Mucosa of descending colon (tissue), 3 donors: ENCODE measurements at regions not wholly inside any gene's neighbourhood (a gene's known extent, or its start where the extent isn't known, plus 50 kb on each side); places are given as distances from the start of the nearest gene placed in this dataset.
A peak's percentile ranks its signal among the peaks of the same experiment; 100 is the strongest.

Experiments
- ATAC-seq: fragments of 200-7000 bp; cut with Tn5 transposase; one replicate; pipeline ENCODE4 v1.9.1; 2020; ENCODE audit warnings: mild to moderate bottlenecking, moderate library complexity
- DNase-seq, 3 donors: peaks; one replicate each; pipeline ENCODE4 v3.0.0-alpha.2; 2020
- H3K36me3 ChIP-seq: fragments of 200-600 bp; one replicate; pipeline ENCODE4 v1.8.0; 2021; ENCODE audit warnings: low read depth, mild to moderate bottlenecking
- H3K4me1 ChIP-seq: fragments of 200-600 bp; one replicate; pipeline ENCODE4 v1.8.0; 2021; ENCODE audit warnings: low read depth, mild to moderate bottlenecking
- H3K4me3 ChIP-seq: fragments of 200-600 bp; one replicate; pipeline ENCODE4 v1.8.0; 2021; ENCODE audit warnings: mild to moderate bottlenecking
- H3K9me3 ChIP-seq: fragments of 200-600 bp; one replicate; pipeline ENCODE4 v1.8.0; 2021; ENCODE audit warnings: mild to moderate bottlenecking
- intact Hi-C, 2 donors: fragments of 100-400 bp; cut with DNase I in 1 of 2; cut with micrococcal nuclease in 1 of 2; formaldehyde crosslinking; loops; one replicate each; pipeline versions ENCODE4 v1.11.0 to v1.11.1; 2022; cut with DNase I, micrococcal nuclease
- TF ChIP-seq, protein P1 (sequence below): fragments of 200-600 bp; IDR thresholded peaks from one replicate; pipeline ENCODE4 v1.8.0; 2022; ENCODE audit warnings: antibody characterized with exemption, mild to moderate bottlenecking
- donor health status: DM: no; HTN: no; CAD: no; lungs with moderate emphysema.
- donor health status: DM: no; HTN: no; CAD: no.
- donor health status: DM: no; HTN: yes; CAD: no.

DNA sequence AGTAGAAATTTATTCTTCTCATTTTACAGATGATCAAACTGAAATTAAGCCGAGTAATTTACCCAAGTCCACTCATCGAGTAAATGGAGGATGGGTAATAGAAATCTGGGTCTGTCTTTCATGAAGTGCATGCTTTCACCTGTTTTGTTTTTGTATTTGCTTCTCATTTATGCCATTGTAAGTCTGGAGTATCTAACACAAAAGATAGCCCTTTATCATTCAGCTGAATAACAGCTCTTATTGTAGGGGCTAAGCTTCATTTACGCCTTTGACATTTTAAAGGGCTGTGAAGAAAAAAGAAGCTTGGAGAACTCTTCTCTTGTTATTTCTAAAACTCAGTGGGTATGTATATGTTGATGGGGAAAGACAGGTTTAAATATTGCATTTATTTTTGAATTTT lies 1196.2 kb upstream of the TENM4 start:
- TF ChIP-seq, protein P1, sequence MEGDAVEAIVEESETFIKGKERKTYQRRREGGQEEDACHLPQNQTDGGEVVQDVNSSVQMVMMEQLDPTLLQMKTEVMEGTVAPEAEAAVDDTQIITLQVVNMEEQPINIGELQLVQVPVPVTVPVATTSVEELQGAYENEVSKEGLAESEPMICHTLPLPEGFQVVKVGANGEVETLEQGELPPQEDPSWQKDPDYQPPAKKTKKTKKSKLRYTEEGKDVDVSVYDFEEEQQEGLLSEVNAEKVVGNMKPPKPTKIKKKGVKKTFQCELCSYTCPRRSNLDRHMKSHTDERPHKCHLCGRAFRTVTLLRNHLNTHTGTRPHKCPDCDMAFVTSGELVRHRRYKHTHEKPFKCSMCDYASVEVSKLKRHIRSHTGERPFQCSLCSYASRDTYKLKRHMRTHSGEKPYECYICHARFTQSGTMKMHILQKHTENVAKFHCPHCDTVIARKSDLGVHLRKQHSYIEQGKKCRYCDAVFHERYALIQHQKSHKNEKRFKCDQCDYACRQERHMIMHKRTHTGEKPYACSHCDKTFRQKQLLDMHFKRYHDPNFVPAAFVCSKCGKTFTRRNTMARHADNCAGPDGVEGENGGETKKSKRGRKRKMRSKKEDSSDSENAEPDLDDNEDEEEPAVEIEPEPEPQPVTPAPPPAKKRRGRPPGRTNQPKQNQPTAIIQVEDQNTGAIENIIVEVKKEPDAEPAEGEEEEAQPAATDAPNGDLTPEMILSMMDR: no peak
- Histone ChIP-seq H3K4me3 (no peak overlapping the region), H3K4me1 (no peaks in the 10 kb centered on the region), H3K36me3 (no peaks in the 10 kb centered on the region), H3K9me3 (no peaks in the 10 kb centered on the region)
- DNase-seq: no peak
- intact Hi-C loops: no loop called here
- ATAC-seq: no peak

DNA sequence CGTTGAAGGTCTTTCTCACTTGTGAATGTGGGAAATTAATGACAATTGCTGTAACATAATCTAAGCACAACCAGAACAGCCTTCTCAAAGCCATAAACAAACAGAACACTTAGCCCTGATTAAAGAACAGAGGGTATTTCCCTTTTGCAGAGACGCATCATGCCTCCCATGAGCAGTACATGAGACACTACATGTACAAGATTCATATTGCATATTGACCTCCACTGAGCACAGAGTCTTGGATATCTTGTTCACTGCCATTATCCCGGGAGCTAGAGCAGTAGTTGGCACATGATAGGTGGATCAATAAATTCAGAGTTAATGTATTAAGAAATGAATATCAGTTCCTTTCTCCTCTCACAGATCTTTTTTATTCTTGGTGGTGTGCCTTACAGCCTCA lies 1194.3 kb upstream of the TENM4 start:
- intact Hi-C loops: no loop called here
- no peaks in the 10 kb centered on the region for H3K36me3 ChIP-seq
- TF ChIP-seq, protein P1: no peak
- DNase-seq (no peak), ATAC-seq (no peak)
- H3K4me3 ChIP-seq: no peak overlapping the region
- no peaks in the 10 kb centered on the region for H3K4me1 ChIP-seq
- H3K9me3 ChIP-seq: no peaks in the 10 kb centered on the region

DNA sequence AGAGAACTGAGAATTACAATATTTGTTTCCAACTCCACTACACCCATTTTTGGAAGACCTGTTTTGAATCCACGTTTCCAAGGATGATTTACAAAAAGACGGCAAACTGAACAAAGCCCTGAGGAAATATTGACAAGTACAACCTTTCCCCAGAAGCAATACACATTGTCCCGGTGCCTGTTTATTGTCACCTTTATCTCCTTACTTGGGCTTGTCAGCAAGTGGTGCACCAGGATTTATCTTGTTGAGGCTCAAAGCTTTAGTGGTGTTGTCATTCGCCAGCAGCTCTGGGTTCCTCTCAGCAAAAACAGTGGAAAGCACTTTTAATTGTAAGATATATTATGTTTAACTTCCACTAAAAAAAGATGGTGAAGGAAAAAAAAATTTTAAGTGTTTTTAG lies 1191.9 kb upstream of the TENM4 start:
- TF ChIP-seq, protein P1: no peak
- no peak for DNase-seq
- Histone ChIP-seq H3K9me3 (no peaks in the 10 kb centered on the region), H3K36me3 (no peaks in the 10 kb centered on the region), H3K4me3 (no peak overlapping the region), H3K4me1 (no peaks in the 10 kb centered on the region)
- intact Hi-C loops: no loop called here
- no peak for ATAC-seq

DNA sequence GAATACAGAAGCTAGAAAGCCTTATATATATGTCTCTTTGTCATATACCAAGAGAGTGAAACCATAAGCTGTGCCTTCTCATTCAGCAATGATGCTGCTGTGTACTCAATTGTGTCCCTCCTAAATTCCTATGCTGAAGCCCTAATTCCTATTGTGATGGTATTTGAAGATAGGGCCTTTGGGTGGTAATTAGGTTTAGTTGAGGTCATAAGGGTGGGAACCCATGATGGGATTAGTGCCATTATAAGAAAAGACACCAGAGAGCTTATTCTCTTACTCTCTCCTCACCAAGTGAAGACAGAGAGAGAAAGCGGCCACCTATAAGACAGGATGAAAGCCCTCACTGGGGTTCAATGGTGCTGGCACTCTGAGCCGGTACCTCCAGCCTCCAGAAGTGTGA lies 1191.3 kb upstream of the TENM4 start:
- DNase-seq (no peak), ATAC-seq (no peak)
- TF ChIP-seq, protein P1: no peak
- no peaks in the 10 kb centered on the region for H3K9me3 ChIP-seq
- H3K36me3 ChIP-seq: no peaks in the 10 kb centered on the region
- no peak overlapping the region for H3K4me3 ChIP-seq
- intact Hi-C loops: no loop called here
- no peaks in the 10 kb centered on the region for H3K4me1 ChIP-seq

DNA sequence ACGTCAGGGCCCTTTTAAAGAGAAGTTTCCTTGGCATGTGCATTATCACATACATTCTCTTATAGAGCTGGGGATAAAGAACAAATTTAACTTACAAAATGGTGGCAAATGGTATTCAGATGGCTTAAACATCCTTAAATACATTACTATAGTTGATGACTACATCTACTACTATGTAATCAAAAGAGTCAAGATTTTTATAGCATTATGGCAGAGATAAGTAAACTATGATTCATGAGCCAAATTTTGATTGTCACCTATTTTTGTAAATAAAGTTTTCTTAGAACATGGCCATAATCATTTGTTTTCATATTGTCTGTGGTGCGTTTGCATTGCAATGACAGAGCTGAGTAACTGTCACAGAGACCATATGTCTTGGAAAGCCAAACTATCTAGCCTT lies 1188.6 kb upstream of the TENM4 start:
- intact Hi-C loops: no loop called here

DNA sequence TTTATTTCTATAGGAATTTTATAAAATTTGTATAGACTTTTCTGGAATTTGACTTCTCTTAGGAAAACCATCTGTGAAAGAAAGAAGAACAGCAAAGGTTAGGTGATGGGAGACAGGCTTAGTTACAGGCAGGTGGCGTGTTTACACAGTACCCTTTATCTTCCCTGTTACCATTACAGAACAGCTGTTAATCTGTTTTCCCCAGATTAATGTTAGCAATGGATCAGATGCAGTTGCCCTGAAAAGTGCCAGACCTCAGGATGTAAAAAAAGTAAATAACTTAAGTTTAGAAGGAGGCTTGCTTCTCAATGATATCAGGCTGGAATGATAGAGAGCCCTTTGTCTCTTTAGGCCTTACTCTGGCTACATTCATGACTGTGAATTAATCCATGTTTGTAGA lies 1186.5 kb upstream of the TENM4 start:
- Histone ChIP-seq H3K36me3 (no peaks in the 10 kb centered on the region), H3K4me1 (no peaks in the 10 kb centered on the region), H3K4me3 (no peak overlapping the region), H3K9me3 (no peaks in the 10 kb centered on the region)
- DNase-seq (no peak), ATAC-seq (no peak)
- TF ChIP-seq, protein P1: no peak
- intact Hi-C loops: no loop called here

More for the DNA sequence above, 1188.6 kb upstream of the TENM4 start:
- H3K36me3 ChIP-seq: no peaks in the 10 kb centered on the region
- H3K4me1 ChIP-seq: no peaks in the 10 kb centered on the region
- ATAC-seq (peak; percentile 25), DNase-seq (no peak)
- TF ChIP-seq, protein P1: no peak
- H3K9me3 ChIP-seq: no peaks in the 10 kb centered on the region
- H3K4me3 ChIP-seq: no peak overlapping the region
